ENCODE measurements at regions not wholly inside any gene's neighbourhood (a gene's known extent, or its start where the extent isn't known, plus 50 kb on each side); places are given as distances from the start of the nearest gene placed in this dataset.

DNA sequence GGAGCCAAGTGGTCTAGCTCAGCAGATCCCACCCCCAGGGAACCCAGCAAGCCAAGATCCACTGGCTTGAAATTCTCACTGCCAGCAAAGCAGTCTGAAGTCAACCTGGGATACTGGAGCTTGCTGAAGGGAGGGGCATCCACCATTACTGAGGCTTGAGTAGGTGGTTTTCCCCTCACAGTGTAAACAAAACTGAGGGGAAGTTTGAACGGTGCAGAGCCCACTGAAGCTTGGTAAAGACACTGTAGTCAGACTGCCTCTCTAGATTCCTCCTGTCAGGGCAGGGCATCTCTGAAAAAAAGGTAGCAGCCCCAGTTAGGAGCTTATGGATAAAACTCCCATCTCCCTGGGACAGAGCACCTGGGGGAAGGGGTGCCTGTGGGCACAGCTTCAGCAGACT is 819.5 kb upstream of the EPHA7 start:
- TF ChIP-seq POLR2A (IDR thresholded peaks at IDR 0.05) = no peak
- TF ChIP-seq, protein P1, sequence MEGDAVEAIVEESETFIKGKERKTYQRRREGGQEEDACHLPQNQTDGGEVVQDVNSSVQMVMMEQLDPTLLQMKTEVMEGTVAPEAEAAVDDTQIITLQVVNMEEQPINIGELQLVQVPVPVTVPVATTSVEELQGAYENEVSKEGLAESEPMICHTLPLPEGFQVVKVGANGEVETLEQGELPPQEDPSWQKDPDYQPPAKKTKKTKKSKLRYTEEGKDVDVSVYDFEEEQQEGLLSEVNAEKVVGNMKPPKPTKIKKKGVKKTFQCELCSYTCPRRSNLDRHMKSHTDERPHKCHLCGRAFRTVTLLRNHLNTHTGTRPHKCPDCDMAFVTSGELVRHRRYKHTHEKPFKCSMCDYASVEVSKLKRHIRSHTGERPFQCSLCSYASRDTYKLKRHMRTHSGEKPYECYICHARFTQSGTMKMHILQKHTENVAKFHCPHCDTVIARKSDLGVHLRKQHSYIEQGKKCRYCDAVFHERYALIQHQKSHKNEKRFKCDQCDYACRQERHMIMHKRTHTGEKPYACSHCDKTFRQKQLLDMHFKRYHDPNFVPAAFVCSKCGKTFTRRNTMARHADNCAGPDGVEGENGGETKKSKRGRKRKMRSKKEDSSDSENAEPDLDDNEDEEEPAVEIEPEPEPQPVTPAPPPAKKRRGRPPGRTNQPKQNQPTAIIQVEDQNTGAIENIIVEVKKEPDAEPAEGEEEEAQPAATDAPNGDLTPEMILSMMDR (IDR thresholded peaks at IDR 0.05) = no peak

Measured in right lobe of liver (tissue), 4 donors.